Mesenchymal stem cell (in vitro differentiated cells and primary cell): ENCODE measurements at regions not wholly inside any gene's neighbourhood (a gene's known extent, or its start where the extent isn't known, plus 50 kb on each side); places are given as distances from the start of the nearest gene placed in this dataset.

Source experiments
- DNase-seq: peaks from one replicate; pipeline ENCODE4 v3.0.0-alpha.2; 2013
- H2AFZ ChIP-seq: one replicate; pipeline ENCODE4 v1.6.1; 2013; ENCODE audit warnings: low read depth, mild to moderate bottlenecking, control low read depth, inconsistent platforms, low read length, moderate library complexity
- H2AK5ac ChIP-seq: 2 replicates; pipeline ENCODE4 v1.6.1; 2013; ENCODE audit warnings: low read length, moderate library complexity, mild to moderate bottlenecking, inconsistent platforms; ENCODE audit not compliant: severe bottlenecking
- H2BK120ac ChIP-seq: one replicate; pipeline ENCODE4 v1.6.1; 2013; ENCODE audit warnings: low read depth, mild to moderate bottlenecking, inconsistent platforms, low read length, moderate library complexity
- H2BK12ac ChIP-seq, 2 experiments: one replicate each; pipeline ENCODE4 v1.6.1; 2013; ENCODE audit warnings: inconsistent platforms in 2 of 2, low read length in 2 of 2, mild to moderate bottlenecking in 2 of 2, moderate library complexity in 2 of 2, control low read depth in 1 of 2
- H2BK15ac ChIP-seq: one replicate; pipeline ENCODE4 v1.6.1; 2013; ENCODE audit warnings: mild to moderate bottlenecking, low read depth, inconsistent platforms; ENCODE audit not compliant: poor library complexity, severe bottlenecking
- H2BK5ac ChIP-seq: 2 replicates; pipeline ENCODE4 v1.6.1; 2013; ENCODE audit warnings: low read depth, mild to moderate bottlenecking, low read length, control low read depth, inconsistent platforms; ENCODE audit not compliant: poor library complexity, severe bottlenecking
- H3K14ac ChIP-seq, 2 experiments: one replicate each; pipeline ENCODE4 v1.6.1; 2013; ENCODE audit warnings: inconsistent platforms in 2 of 2, low read length in 2 of 2, control low read depth in 1 of 2, mild to moderate bottlenecking in 1 of 2, moderate library complexity in 1 of 2
- H3K18ac ChIP-seq, 2 experiments: one replicate each; pipeline ENCODE4 v1.6.1; 2013; ENCODE audit warnings: inconsistent platforms in 2 of 2, low read length in 2 of 2, control low read depth in 1 of 2, low read depth in 1 of 2, mild to moderate bottlenecking in 1 of 2
- H3K23ac ChIP-seq, 2 experiments: one replicate each; pipeline ENCODE4 v1.6.1; 2013; ENCODE audit warnings: inconsistent platforms in 2 of 2, low read length in 2 of 2, mild to moderate bottlenecking in 2 of 2, moderate library complexity in 2 of 2, control low read depth in 1 of 2
- H3K27ac ChIP-seq: 2 replicates; pipeline ENCODE4 v1.5.1; 2013; ENCODE audit warnings: mild to moderate bottlenecking, moderate library complexity, low read length, control low read depth, inconsistent platforms; ENCODE audit not compliant: poor library complexity, severe bottlenecking
- H3K27me3 ChIP-seq, 2 experiments: 2 replicates each; pipeline versions ENCODE4 v1.6.1 to v1.7.0; 2013; ENCODE audit warnings: low read length in 2 of 2, mild to moderate bottlenecking in 2 of 2, moderate library complexity in 2 of 2, control low read depth in 1 of 2, inconsistent platforms in 1 of 2; ENCODE audit not compliant: control insufficient read depth in 1 of 2, insufficient read depth in 1 of 2
- H3K36me3 ChIP-seq, 2 experiments: 2 replicates each; pipeline versions ENCODE4 v1.6.1 to v1.7.0; 2013; ENCODE audit warnings: low read length in 2 of 2, control low read depth in 1 of 2, inconsistent platforms in 1 of 2, low read depth in 1 of 2, mild to moderate bottlenecking in 1 of 2; ENCODE audit not compliant: insufficient read depth in 2 of 2, control insufficient read depth in 1 of 2
- H3K4ac ChIP-seq, 2 experiments: one replicate each; pipeline ENCODE4 v1.6.1; 2013; ENCODE audit warnings: inconsistent platforms in 2 of 2, low read length in 2 of 2, mild to moderate bottlenecking in 2 of 2, moderate library complexity in 2 of 2, control low read depth in 1 of 2, low read depth in 1 of 2
- H3K4me1 ChIP-seq: 2 replicates; pipeline ENCODE4 v1.6.1; 2013; ENCODE audit warnings: low read depth, low read length, control low read depth; ENCODE audit not compliant: control insufficient read depth, insufficient read depth
- H3K4me2 ChIP-seq: 2 replicates; pipeline ENCODE4 v1.6.1; 2013; ENCODE audit warnings: low read length, mild to moderate bottlenecking, inconsistent platforms; ENCODE audit not compliant: poor library complexity, severe bottlenecking
- H3K4me3 ChIP-seq, 2 experiments: 2 replicates each; pipeline versions ENCODE4 v1.5.1 to v1.7.0; 2013; ENCODE audit warnings: low read length in 2 of 2, mild to moderate bottlenecking in 2 of 2, control low read depth in 1 of 2, low read depth in 1 of 2; ENCODE audit not compliant: insufficient read depth in 1 of 2
- H3K79me1 ChIP-seq: replicated peaks from 2 replicates; pipeline ENCODE4 v1.6.1; 2013; ENCODE audit warnings: mild to moderate bottlenecking, control low read depth, low read length, inconsistent platforms; ENCODE audit not compliant: poor library complexity, severe bottlenecking
- H3K9ac ChIP-seq: 2 replicates; pipeline ENCODE4 v1.7.0; 2013; ENCODE audit warnings: mild to moderate bottlenecking, low read length, moderate library complexity
- H3K9me3 ChIP-seq: 2 replicates; pipeline ENCODE4 v1.7.0; 2013; ENCODE audit warnings: mild to moderate bottlenecking, low read length; ENCODE audit not compliant: control insufficient read depth
- H4K8ac ChIP-seq: one replicate; pipeline ENCODE4 v1.6.1; 2013; ENCODE audit warnings: inconsistent platforms, mild to moderate bottlenecking, low read length, moderate library complexity
- H4K91ac ChIP-seq: one replicate; pipeline ENCODE4 v1.6.1; 2013; ENCODE audit warnings: mild to moderate bottlenecking, low read length, inconsistent platforms
- WGBS: methylation state at CpG from one replicate; pipeline ENCODE4 v1.1.7; 2013; ENCODE audit warnings: mixed read lengths; 5-methylcytosine and 5-hydroxymethylcytosine counted together

GRCh38 chr4:125546272-125546671 is 231.5 kb downstream of the FAT4 start:
- no peak overlapping the region for H3K9ac ChIP-seq
- no peak overlapping the region for H4K91ac ChIP-seq
- peak overlapping the region in 1 of 2 experiments; percentile 65 for H3K14ac ChIP-seq
- H3K23ac ChIP-seq, result no peak overlapping the region
- DNase-seq, result no peak
- H3K27ac ChIP-seq, result no peak overlapping the region
- no peaks in the 10 kb centered on the region for H3K79me1 ChIP-seq
- no peak overlapping the region for H3K4ac ChIP-seq
- no peaks in the 10 kb centered on the region for H3K4me1 ChIP-seq
- no peak overlapping the region for H2BK5ac ChIP-seq
- H2BK15ac ChIP-seq, result no peak overlapping the region
- H3K4me2 ChIP-seq, result no peak overlapping the region
- peak overlapping the region in 1 of 2 experiments; percentile 48 for H3K18ac ChIP-seq
- peak overlapping the region; percentile 0 to 95 for H2BK12ac ChIP-seq
- H4K8ac ChIP-seq, result no peak overlapping the region
- no peak overlapping the region for H2AK5ac ChIP-seq
- H3K36me3 ChIP-seq, result no peaks in the 10 kb centered on the region
- H2BK120ac ChIP-seq, result no peak overlapping the region
- no peaks in the 10 kb centered on the region for H3K9me3 ChIP-seq
- no peak overlapping the region for H3K4me3 ChIP-seq
- H2AFZ ChIP-seq, result no peak overlapping the region
- no peaks in the 10 kb centered on the region for H3K27me3 ChIP-seq
- WGBS, result 97% methylated on average over 15 of the region's 15 CpGs

- Histone ChIP-seq H2AFZ (no peak overlapping the region), H3K14ac (no peak overlapping the region), H3K4me2 (no peak overlapping the region), H2BK15ac (no peak overlapping the region), H4K8ac (peak overlapping the region; percentile 87), H3K9ac (no peak overlapping the region), H3K4me3 (no peak overlapping the region), H2BK5ac (no peak overlapping the region), H3K18ac (no peak overlapping the region), H2BK120ac (no peak overlapping the region), H3K36me3 (no peaks in the 10 kb centered on the region), H2AK5ac (no peak overlapping the region), H3K79me1 (no peaks in the 10 kb centered on the region), H3K4ac (no peak overlapping the region), H3K4me1 (no peaks in the 10 kb centered on the region), H2BK12ac (no peak overlapping the region), H3K23ac (no peak overlapping the region), H3K27ac (no peak overlapping the region), H3K9me3 (no peaks in the 10 kb centered on the region), H4K91ac (no peak overlapping the region), H3K27me3 (no peaks in the 10 kb centered on the region)
- 83% methylated on average over 1 of the region's 4 CpGs for WGBS
- DNase-seq, result peak; percentile 71
Observed at GRCh38 chr4:125547836-125548235, 233.1 kb downstream of the FAT4 start.

GRCh38 chr4:125550769-125551168 is 236.0 kb downstream of the FAT4 start:
- Histone ChIP-seq H2BK15ac (no peak overlapping the region), H4K91ac (no peak overlapping the region), H2BK5ac (no peak overlapping the region), H3K4me3 (no peak overlapping the region), H3K9me3 (no peaks in the 10 kb centered on the region), H3K4ac (no peak overlapping the region), H2AK5ac (no peak overlapping the region), H2BK12ac (no peak overlapping the region), H2BK120ac (no peak overlapping the region), H3K4me1 (no peaks in the 10 kb centered on the region), H4K8ac (no peak overlapping the region), H3K27me3 (no peaks in the 10 kb centered on the region), H3K18ac (no peak overlapping the region), H3K23ac (no peak overlapping the region), H3K36me3 (no peaks in the 10 kb centered on the region), H3K4me2 (no peak overlapping the region), H3K79me1 (no peaks in the 10 kb centered on the region), H3K9ac (no peak overlapping the region), H3K27ac (no peak overlapping the region), H3K14ac (no peak overlapping the region), H2AFZ (no peak overlapping the region)
- WGBS, result 65% methylated on average over 4 of the region's 5 CpGs
- DNase-seq, result no peak

- DNase-seq, result no peak
- Histone ChIP-seq H4K91ac (no peak overlapping the region), H2AK5ac (no peak overlapping the region), H3K23ac (no peak overlapping the region), H3K9me3 (no peaks in the 10 kb centered on the region), H3K14ac (no peak overlapping the region), H3K4me3 (no peak overlapping the region), H2BK15ac (no peak overlapping the region), H3K36me3 (no peaks in the 10 kb centered on the region), H2BK5ac (no peak overlapping the region), H3K4me2 (no peak overlapping the region), H3K4ac (no peak overlapping the region), H2BK12ac (no peak overlapping the region), H3K9ac (no peak overlapping the region), H3K18ac (no peak overlapping the region), H2AFZ (no peak overlapping the region), H3K79me1 (no peaks in the 10 kb centered on the region), H3K27me3 (no peaks in the 10 kb centered on the region), H4K8ac (no peak overlapping the region), H3K27ac (no peak overlapping the region), H3K4me1 (no peaks in the 10 kb centered on the region), H2BK120ac (no peak overlapping the region)
- WGBS, result no CpG with 5 or more reads among the region's 2 CpGs
Observed at GRCh38 chr4:125551466-125551865, 236.7 kb downstream of the FAT4 start.
